AG04449 (cell line): ENCODE measurements at regions not wholly inside any gene's neighbourhood (a gene's known extent, or its start where the extent isn't known, plus 50 kb on each side); places are given as distances from the start of the nearest gene placed in this dataset.

Source experiments
- CTCF ChIA-PET: fragments of 350-600 bp; formaldehyde crosslinking; extraction: SDS; loops from one replicate; lab custom pipeline; 2021; ENCODE audit warnings: antibody characterized with exemption; lab: Yijun Ruan, JAX
- POLR2A ChIA-PET: fragments of 400-600, 350-600 bp; formaldehyde crosslinking; extraction: SDS; loops from one replicate; lab custom pipeline; 2020; ENCODE audit warnings: antibody characterized with exemption, inconsistent platforms; lab: Yijun Ruan, JAX
- DNase-seq: peaks from one replicate; pipeline ENCODE4 v3.0.0-alpha.2; 2010; ENCODE audit warnings: low read depth, low spot score
- H3K4me3 ChIP-seq: 2 replicates; pipeline ENCODE4 v1.5.1; 2011; ENCODE audit warnings: low read depth, mild to moderate bottlenecking, control low read depth, low read length
- CTCF ChIP-seq: IDR thresholded peaks from one replicate; pipeline ENCODE4 v1.5.1; 2011; ENCODE audit warnings: mild to moderate bottlenecking, moderate library complexity, low read length, control low read depth, inconsistent platforms; ENCODE audit not compliant: insufficient read depth; ENCODE audit errors: missing control alignments

GRCh38 chr6:151679941-151680340, 127.5 kb upstream of the ESR1 start:
- no peak for TF ChIP-seq CTCF
- POLR2A ChIA-PET = no interaction called here

GRCh38 chr6:151680846-151681432, 126.5 kb upstream of the ESR1 start:
- CTCF ChIA-PET = no interaction called here
- H3K4me3 ChIP-seq = no peak overlapping the region
- DNase-seq = no peak
- no peak for TF ChIP-seq CTCF
- POLR2A ChIA-PET = no interaction called here

More at GRCh38 chr6:151679941-151680340, 127.5 kb upstream of the ESR1 start:
- no peak for DNase-seq
- no peak overlapping the region for H3K4me3 ChIP-seq
- CTCF ChIA-PET = no interaction called here

- no peak overlapping the region for H3K4me3 ChIP-seq
- CTCF ChIA-PET = no interaction called here
- POLR2A ChIA-PET = no interaction called here
- no peak for DNase-seq
- TF ChIP-seq CTCF = no peak
These were observed 125.9 kb upstream of the ESR1 start for GRCh38 chr6:151681433-151682059.

GRCh38 chr6:151682251-151682650, 125.2 kb upstream of the ESR1 start:
- H3K4me3 ChIP-seq = no peak overlapping the region
- TF ChIP-seq CTCF = no peak
- POLR2A ChIA-PET = no interaction called here
- CTCF ChIA-PET = no interaction called here
- DNase-seq = no peak

- CTCF ChIA-PET = no interaction called here
- POLR2A ChIA-PET = no interaction called here
- TF ChIP-seq CTCF = no peak
These were observed 124.6 kb upstream of the ESR1 start for GRCh38 chr6:151682922-151683321.

GRCh38 chr6:151683381-151683780, 124.1 kb upstream of the ESR1 start:
- CTCF ChIA-PET = no interaction called here

More at GRCh38 chr6:151682922-151683321, 124.6 kb upstream of the ESR1 start:
- H3K4me3 ChIP-seq = no peak overlapping the region
- no peak for DNase-seq

More at GRCh38 chr6:151683381-151683780, 124.1 kb upstream of the ESR1 start:
- no peak for DNase-seq
- POLR2A ChIA-PET = no interaction called here
- no peak for TF ChIP-seq CTCF
- no peak overlapping the region for H3K4me3 ChIP-seq
